Cardiac muscle cell (in vitro differentiated cells and primary cell): ENCODE measurements at regions not wholly inside any gene's neighbourhood (a gene's known extent, or its start where the extent isn't known, plus 50 kb on each side); places are given as distances from the start of the nearest gene placed in this dataset.

Experiments
- DNase-seq, 2 donors: peaks; one replicate each; pipeline versions ENCODE4 v3.0.0 to v3.0.0-alpha.2; 2010 to 2017; ENCODE audit warnings: low read depth in 1 of 2, low spot score in 1 of 2
- H3K27ac ChIP-seq: fragments of 200-600 bp; sonication (generic); 2 replicates; pipeline ENCODE4 v1.5.1; 2016
- H3K27me3 ChIP-seq: fragments of 200-600 bp; sonication (generic); 2 replicates; pipeline ENCODE4 v1.6.0; 2016; ENCODE audit warnings: control low read depth
- H3K36me3 ChIP-seq: fragments of 200-600 bp; sonication (generic); 2 replicates; pipeline ENCODE4 v1.5.1; 2016; ENCODE audit warnings: control low read depth
- H3K4me1 ChIP-seq: fragments of 200-600 bp; sonication (generic); 2 replicates; pipeline ENCODE4 v1.8.1; 2017; ENCODE audit warnings: low read depth, mild to moderate bottlenecking, mixed run types
- H3K4me3 ChIP-seq: fragments of 200-600 bp; sonication (generic); 2 replicates; pipeline ENCODE4 v1.5.1; 2016; ENCODE audit warnings: mild to moderate bottlenecking
- H3K9me3 ChIP-seq: fragments of 200-600 bp; sonication (generic); 2 replicates; pipeline ENCODE4 v1.5.1; 2017; ENCODE audit warnings: low read depth, mild to moderate bottlenecking, control low read depth
- TF ChIP-seq, protein P1 (sequence below): IDR thresholded peaks from 2 replicates; pipeline ENCODE4 v1.5.1; 2012; ENCODE audit warnings: low read depth, mild to moderate bottlenecking, low read length

GRCh38 chr5:99995407-99995806 is 539.8 kb upstream of the FAM174A start:
- Histone ChIP-seq H3K27ac (no peak overlapping the region), H3K4me3 (no peak overlapping the region), H3K9me3 (no peaks in the 10 kb centered on the region), H3K36me3 (no peaks in the 10 kb centered on the region), H3K4me1 (no peaks in the 10 kb centered on the region), H3K27me3 (no peaks in the 10 kb centered on the region)
- no peak for DNase-seq
- TF ChIP-seq, protein P1, sequence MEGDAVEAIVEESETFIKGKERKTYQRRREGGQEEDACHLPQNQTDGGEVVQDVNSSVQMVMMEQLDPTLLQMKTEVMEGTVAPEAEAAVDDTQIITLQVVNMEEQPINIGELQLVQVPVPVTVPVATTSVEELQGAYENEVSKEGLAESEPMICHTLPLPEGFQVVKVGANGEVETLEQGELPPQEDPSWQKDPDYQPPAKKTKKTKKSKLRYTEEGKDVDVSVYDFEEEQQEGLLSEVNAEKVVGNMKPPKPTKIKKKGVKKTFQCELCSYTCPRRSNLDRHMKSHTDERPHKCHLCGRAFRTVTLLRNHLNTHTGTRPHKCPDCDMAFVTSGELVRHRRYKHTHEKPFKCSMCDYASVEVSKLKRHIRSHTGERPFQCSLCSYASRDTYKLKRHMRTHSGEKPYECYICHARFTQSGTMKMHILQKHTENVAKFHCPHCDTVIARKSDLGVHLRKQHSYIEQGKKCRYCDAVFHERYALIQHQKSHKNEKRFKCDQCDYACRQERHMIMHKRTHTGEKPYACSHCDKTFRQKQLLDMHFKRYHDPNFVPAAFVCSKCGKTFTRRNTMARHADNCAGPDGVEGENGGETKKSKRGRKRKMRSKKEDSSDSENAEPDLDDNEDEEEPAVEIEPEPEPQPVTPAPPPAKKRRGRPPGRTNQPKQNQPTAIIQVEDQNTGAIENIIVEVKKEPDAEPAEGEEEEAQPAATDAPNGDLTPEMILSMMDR: no peak

- H3K9me3 ChIP-seq: no peaks in the 10 kb centered on the region
- H3K36me3 ChIP-seq: no peaks in the 10 kb centered on the region
- TF ChIP-seq, protein P1: no peak
- no peak overlapping the region for H3K27ac ChIP-seq
- no peak overlapping the region for H3K4me3 ChIP-seq
- no peaks in the 10 kb centered on the region for H3K27me3 ChIP-seq
- H3K4me1 ChIP-seq: no peaks in the 10 kb centered on the region
- DNase-seq: no peak
Observed at GRCh38 chr5:99973779-99974178, 561.4 kb upstream of the FAM174A start.

GRCh38 chr5:99955962-99956361 is 579.2 kb upstream of the FAM174A start:
- H3K36me3 ChIP-seq: no peaks in the 10 kb centered on the region

GRCh38 chr5:99955006-99955405 is 580.2 kb upstream of the FAM174A start:
- Histone ChIP-seq H3K27me3 (no peaks in the 10 kb centered on the region), H3K36me3 (no peaks in the 10 kb centered on the region), H3K4me1 (no peaks in the 10 kb centered on the region), H3K27ac (no peak overlapping the region), H3K9me3 (no peaks in the 10 kb centered on the region), H3K4me3 (no peak overlapping the region)
- TF ChIP-seq, protein P1: no peak
- no peak for DNase-seq

More at GRCh38 chr5:99955962-99956361, 579.2 kb upstream of the FAM174A start:
- no peaks in the 10 kb centered on the region for H3K9me3 ChIP-seq
- H3K4me3 ChIP-seq: no peak overlapping the region
- no peaks in the 10 kb centered on the region for H3K27me3 ChIP-seq
- DNase-seq: no peak
- no peaks in the 10 kb centered on the region for H3K4me1 ChIP-seq
- TF ChIP-seq, protein P1: no peak
- no peak overlapping the region for H3K27ac ChIP-seq

GRCh38 chr5:99949969-99950524 is 585.1 kb upstream of the FAM174A start:
- Histone ChIP-seq H3K4me1 (no peaks in the 10 kb centered on the region), H3K27me3 (no peaks in the 10 kb centered on the region), H3K9me3 (no peaks in the 10 kb centered on the region), H3K4me3 (no peak overlapping the region), H3K27ac (no peak overlapping the region), H3K36me3 (no peaks in the 10 kb centered on the region)
- no peak for DNase-seq
- TF ChIP-seq, protein P1: no peak
